HT-29 (cell line): ENCODE measurements at regions not wholly inside any gene's neighbourhood (a gene's known extent, or its start where the extent isn't known, plus 50 kb on each side); places are given as distances from the start of the nearest gene placed in this dataset.

ENCODE experiments used
- DNase-seq: peaks from one replicate; pipeline ENCODE4 v3.0.0-alpha.2; 2015; ENCODE audit warnings: low spot score

DNA sequence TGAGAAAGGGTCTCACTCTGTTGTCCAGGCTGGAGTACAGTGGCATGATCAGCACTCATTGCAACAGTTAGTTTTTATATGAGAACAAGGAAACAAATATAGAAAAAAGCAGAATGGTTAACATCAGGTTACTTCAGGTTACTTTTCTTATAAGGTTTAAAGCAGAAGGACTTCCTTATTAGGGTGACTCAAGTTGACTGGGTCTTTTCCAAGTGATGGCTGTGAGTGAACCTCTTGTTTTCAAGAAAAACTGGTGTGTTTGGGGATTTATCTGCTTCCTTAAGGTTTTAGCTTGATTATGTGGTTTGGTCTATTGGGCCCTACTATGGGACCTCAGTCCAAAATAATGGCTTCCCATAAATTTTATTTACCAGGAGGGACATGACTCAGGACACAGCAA is 99.2 kb downstream of the ARRDC3 start:
- peak; percentile 52 for DNase-seq

DNA sequence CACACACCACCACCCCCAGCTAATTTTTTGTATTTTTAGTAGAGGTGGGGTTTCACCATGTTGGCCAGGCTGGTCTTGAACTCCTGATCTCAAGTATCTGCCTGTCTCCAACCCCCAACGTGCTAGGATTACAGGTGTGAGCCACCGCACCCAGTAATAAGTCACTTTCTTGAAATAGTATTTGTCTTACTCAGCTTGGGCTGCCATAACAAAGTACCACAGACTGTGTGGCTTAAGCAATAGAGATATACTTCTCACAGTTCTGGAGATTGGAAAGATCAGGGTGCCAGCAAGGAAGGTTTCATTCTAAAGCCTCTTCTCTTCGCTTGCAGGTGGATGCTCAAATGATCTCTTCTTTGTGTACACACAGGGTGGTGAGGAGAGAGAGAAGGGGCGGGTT is 99.8 kb downstream of the ARRDC3 start:
- DNase-seq, result no peak

DNA sequence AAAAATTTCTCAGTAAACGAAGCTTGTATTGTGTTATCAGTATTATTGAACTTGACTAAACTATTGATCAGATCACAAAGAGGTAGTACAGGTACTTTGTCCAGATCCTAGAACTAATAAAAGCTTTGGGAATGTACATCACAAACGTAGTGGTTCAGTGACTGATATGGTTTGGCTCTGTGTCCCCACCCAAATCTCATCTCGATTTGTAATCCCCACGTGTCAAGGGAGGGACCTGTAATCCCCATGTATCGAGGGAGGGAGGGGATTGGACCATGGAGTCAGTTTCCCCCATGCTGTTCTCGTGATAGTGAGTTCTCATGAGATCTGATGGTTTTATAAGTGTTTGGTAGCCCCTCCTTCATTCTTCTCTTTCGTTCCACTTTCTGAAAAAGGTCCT is 100.9 kb downstream of the ARRDC3 start:
- DNase-seq, result no peak

DNA sequence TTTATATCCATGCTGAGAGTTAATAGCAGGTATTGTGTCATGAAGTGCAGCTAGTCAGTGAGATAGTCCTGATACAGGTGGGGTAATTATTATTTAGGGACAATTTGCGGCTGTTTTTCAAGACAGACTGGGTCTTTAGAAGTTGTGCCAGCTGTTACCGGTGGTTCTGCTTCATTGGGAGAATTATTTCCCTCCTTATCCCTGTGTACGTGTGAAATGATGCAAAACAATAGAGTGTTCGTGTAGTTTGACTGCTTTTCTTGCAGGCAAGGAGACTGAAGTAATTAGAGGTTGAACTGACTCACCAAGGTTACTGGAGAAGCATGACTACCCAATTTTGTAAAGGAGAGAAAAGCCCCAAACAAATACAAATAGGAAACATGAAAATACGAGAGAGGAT is 101.7 kb downstream of the ARRDC3 start:
- no peak for DNase-seq

- DNase-seq, result peak; percentile 94
Observed at GRCh38 chr5:91280362-91281269, 102.5 kb downstream of the ARRDC3 start.

- DNase-seq, result no peak
Observed at GRCh38 chr5:91277840-91278239, 105.3 kb downstream of the ARRDC3 start.

DNA sequence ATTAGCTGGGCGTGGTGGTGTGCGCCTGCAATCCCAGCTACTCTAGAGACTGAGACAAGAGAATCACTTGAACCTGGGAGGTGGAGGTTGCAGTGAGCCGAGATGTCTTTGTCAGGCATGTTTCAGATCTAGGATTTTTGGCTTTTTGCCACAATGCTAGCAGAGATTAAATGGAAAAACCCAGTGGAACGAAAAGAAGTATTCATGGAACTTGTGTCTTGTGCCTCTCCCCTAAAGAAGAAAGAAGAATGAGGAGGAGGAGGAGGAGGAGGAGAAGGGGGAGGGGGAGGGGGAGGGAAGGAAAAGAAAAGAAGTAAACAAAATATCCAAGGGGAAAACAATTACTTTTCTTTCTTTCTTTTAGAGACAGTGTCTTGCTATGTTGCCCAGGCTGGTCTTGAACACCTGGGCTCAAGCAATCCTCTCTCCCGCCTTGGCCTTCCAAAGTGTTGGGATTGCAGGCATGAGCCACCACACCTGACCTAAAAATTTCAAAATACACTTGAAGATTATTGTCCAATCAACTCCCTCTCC is 106.0 kb downstream of the ARRDC3 start:
- DNase-seq, result no peak

- no peak for DNase-seq
Observed at GRCh38 chr5:91272858-91273257, 110.3 kb downstream of the ARRDC3 start.

DNA sequence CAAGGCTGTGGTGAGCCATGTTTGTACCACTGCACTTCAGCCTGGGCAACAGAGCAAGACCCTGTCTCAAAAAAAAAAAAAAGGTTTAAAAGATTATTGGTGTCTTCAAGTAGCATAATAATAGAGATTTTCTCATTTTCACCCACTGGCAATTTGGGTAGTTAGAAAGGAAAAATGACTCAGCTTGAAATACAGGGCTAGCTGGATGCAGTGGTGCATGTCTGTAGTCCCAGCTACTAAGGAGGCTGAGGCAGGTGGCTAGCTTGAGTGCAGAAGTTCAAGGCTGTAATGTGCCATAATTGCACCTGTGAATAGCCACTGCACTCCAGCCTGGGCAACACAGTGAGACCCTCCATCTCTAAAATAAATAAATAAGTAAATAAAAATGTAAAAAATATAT is 111.1 kb downstream of the ARRDC3 start:
- no peak for DNase-seq

DNA sequence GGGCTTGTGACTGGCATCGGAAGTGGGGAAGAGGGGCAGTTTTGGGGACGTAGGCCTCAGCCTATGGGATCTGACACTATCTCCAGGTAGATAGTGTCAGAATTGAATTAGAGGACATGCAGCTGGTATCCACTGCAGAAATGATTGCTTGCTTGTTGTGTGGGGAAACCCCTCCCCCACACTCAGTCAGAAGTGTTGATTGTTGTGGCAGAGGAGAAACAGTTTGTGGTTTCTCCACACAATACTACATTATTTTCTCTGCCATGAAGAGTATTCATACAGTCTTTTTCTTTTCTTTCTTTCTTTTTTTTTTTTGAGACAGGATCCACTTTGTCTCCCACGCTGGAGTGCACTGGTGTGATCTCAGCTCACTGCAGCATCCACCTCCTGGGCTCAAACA is 113.9 kb downstream of the ARRDC3 start:
- DNase-seq, result no peak

DNA sequence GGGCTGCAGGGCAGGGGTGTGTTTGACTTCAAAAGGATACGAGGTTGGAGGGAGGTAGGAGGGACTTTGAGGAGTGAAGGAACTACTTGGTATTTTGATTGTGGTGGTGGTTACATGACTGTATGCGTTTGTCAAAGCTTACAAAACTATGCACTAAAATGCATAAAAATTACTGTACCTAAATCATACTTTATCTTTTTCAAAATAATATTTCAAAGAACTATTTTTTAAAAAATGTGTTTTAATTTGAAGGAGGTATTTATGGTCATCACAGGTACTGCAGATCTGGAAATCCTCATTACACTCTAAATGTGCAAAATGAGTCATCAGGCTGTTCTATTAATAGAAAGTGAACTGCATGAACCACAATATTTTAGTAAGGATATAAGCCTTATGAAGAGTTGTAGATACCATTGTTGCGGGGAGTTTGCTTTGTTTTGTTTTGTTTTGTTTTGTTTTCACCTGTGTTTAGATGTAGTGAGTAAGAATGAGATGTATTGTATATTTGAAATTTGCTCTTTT is 116.9 kb downstream of the ARRDC3 start:
- DNase-seq, result peak; percentile 50

DNA sequence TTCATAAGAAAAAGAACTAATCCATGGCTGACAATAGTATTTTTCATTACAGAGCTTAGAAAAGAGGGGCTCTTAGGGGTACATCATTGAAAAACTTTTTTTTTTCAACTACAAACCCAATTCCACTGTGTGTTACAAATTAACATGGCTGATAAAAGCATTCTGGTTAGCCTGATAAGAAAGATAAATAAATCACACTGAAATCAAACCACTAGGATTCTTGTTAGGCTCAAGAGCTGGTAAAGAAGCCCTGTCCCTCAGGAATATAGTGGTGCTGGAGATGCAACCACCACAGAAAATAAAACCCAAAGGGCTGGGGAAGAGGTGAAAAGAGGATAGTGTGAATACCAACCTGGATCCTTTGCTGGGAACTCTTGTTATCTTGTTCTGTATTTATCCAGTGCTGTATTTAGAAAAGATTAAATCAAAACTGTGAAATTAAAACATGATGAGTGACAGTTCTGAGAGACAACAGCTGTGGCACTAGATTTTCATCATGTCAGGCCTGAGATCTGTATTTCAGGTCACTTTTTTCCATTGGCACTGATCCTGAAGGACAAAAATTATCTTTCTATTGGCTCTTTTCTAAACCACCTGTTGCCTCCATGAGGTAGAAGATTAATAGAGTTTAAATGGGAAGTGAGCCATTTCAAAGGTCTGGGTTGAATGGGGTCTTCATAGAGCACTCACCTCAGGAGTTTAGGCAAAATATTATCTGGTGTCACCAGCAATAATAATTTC is 118.6 kb downstream of the ARRDC3 start:
- no peak for DNase-seq

GRCh38 chr5:91263898-91264297 is 119.2 kb downstream of the ARRDC3 start:
- DNase-seq, result no peak

- DNase-seq, result no peak
Observed at GRCh38 chr5:91257301-91257700, 125.8 kb downstream of the ARRDC3 start.

DNA sequence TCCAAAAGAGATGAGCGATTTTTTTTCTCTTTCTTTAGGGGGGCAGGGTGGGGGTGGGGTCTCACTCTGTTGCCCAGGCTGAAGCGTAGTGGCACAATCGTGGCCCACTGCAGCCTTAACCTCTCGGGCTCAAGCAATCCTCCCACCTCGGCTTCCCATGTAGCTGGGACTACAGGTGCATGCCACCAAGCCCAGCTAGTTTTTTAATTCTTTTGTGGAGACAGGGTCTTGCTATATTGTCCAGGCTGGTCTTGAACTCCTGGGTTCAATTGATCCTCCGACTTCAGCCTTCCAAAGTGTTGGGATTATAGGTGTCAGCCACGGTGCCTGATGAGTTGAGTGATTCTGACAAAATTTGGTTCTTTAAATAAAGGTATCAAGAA is 127.0 kb downstream of the ARRDC3 start:
- no peak for DNase-seq

DNA sequence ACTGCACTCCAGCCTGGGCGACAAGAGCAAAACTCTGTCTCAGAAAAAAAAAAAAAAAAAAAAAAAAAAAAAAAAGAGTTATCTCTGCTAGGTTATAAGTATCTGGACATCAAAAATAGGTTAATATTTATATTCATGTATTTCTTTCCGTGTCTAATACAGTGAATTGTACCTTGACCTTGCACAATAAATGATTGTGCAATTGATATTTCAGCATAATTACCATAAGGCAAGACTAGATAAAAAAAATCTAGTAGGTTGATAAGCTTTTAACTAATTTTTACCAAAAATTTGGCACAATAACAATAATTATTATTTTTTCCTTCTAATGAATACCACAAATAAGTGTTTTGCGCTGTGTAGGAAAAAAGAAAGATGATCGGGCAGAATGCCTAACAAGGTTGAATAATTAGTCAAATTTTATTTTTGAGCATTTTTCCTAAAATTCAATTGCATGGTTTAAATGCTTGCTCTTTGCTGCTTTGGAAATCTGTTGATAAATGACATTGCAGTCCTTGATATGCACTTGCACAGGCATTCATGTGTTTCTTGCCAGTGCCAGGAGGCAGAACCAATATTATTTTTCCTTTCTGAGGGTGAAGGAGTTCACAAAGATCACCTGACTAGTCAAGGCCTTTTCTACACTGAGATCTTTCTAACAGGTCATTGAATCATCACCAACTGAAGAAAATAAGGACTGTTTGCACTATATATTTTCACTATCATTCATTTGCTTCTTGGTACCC is 127.5 kb downstream of the ARRDC3 start:
- no peak for DNase-seq

DNA sequence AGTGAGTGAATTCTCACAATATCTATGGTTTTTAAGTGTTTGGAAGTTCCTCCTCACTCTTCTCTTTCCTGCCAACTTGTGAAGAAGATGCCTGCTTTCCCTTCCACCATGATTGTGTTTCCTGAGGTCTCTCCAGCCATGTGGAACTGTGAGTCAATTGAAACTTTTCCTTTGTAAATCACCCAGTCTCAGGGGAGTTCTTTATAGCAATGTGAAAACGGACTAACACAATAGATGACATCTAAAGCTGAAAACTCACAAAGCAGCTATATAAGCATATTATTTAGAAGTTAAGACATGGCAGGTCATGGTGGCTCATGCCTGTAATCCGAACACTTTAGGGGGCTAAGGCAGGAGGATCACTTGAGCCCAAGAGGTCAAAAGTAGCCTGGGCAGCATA is 130.2 kb downstream of the ARRDC3 start:
- DNase-seq, result no peak

GRCh38 chr5:91245871-91246270 is 137.2 kb downstream of the ARRDC3 start:
- DNase-seq, result no peak

GRCh38 chr5:91245074-91245452 is 138.1 kb downstream of the ARRDC3 start:
- no peak for DNase-seq

- DNase-seq, result no peak
Observed at GRCh38 chr5:91244380-91245073, 138.6 kb downstream of the ARRDC3 start.

DNA sequence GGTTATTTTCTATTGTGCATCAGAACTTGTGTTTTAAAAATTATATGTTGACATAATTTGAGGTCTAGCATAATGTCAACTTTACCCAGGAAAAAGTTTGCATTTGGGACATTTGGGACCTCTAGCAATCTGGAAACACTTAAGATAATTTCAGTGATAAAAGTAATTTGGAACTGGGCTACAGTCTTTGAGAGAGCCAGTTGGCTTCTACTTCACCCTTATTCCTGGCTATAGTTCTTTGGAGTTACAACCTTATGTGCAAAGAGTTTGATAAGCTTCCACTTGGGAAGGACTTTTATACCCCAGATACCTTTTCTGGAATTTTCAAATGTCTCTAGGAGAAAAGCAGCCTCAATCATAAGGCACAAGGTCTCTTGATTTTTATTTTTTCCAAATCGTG is 139.3 kb downstream of the ARRDC3 start:
- DNase-seq, result no peak
